ENCODE measurements at regions not wholly inside any gene's neighbourhood (a gene's known extent, or its start where the extent isn't known, plus 50 kb on each side); places are given as distances from the start of the nearest gene placed in this dataset.

DNA sequence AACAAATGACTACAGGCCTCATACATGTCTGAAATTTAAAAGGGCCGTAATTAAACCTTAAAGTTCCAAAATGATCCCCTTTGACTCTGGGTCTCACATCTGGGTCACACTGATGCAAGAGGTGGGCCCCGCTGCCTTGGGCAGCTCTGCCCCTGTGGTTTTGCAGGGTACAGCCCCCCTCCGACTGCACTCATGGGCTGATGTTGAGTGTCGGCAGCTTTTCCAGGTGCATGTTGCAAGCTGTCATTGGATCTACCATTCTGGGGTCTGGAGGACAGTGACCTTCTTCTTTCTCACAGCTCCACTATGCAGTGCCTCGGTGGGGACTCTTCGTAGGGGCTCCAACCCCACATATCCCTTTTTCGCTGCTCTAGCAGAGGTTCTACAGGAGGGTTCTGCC, 1537.9 kb downstream of the PCDH18 start:
- no peak overlapping the region for H3K4me3 ChIP-seq (ENCODE audit: low read depth, low read length, poor library complexity, severe bottlenecking)
- no peak for DNase-seq (ENCODE audit: low spot score)
- intact Hi-C loops (cut with micrococcal nuclease; ENCODE audit: unreplicated experiment): no loop called here
- BruUV-seq (replicated peaks): no TSS peak
- no peak for TF ChIP-seq EZH2 (IDR thresholded peaks at IDR 0.05; ENCODE audit: borderline replicate concordance, low read depth, low read length, poor library complexity, severe bottlenecking)
- TF ChIP-seq, protein P1, sequence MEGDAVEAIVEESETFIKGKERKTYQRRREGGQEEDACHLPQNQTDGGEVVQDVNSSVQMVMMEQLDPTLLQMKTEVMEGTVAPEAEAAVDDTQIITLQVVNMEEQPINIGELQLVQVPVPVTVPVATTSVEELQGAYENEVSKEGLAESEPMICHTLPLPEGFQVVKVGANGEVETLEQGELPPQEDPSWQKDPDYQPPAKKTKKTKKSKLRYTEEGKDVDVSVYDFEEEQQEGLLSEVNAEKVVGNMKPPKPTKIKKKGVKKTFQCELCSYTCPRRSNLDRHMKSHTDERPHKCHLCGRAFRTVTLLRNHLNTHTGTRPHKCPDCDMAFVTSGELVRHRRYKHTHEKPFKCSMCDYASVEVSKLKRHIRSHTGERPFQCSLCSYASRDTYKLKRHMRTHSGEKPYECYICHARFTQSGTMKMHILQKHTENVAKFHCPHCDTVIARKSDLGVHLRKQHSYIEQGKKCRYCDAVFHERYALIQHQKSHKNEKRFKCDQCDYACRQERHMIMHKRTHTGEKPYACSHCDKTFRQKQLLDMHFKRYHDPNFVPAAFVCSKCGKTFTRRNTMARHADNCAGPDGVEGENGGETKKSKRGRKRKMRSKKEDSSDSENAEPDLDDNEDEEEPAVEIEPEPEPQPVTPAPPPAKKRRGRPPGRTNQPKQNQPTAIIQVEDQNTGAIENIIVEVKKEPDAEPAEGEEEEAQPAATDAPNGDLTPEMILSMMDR (conservative IDR thresholded peaks at IDR 0.05; ENCODE audit: low read depth, low read length): no peak
- POLR2A ChIA-PET (ENCODE audit: low non-redundant PET): no interaction called here
- H3K36me3 ChIP-seq (ENCODE audit: insufficient read depth, low read length, poor library complexity, severe bottlenecking): no peaks in the 10 kb centered on the region
- no peak overlapping the region for H3K27ac ChIP-seq (ENCODE audit: low read depth, low read length, poor library complexity, severe bottlenecking)
- CTCF ChIA-PET: no interaction called here
- H3K9me3 ChIP-seq (ENCODE audit: low read depth, low read length, poor library complexity, severe bottlenecking): no peaks in the 10 kb centered on the region
- no peaks in the 10 kb centered on the region for H3K27me3 ChIP-seq (replicated peaks; ENCODE audit: insufficient read depth, low read depth, low read length, poor library complexity)
- no peaks in the 10 kb centered on the region for H3K4me1 ChIP-seq (ENCODE audit: insufficient read depth, low read length, poor library complexity, severe bottlenecking)

DNA sequence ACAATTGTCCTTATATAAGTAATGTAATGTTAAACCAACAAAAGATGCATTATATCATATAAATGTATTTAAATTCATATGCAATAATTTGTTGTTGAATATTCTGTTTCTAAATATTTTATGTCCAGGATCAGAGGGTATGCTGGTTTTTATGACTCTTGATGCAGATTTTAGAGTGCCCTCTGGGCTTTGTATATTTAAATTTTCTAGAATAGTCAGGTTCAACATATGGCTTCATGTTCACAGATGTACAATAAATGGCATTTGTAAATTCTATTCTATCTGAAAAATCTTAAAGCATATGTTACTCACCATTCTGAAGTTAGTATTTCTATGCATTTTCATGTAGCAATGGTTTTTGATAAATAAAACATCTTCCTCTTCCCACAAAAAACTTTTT, 1555.4 kb downstream of the PCDH18 start:
- no peaks in the 10 kb centered on the region for H3K4me1 ChIP-seq (ENCODE audit: insufficient read depth, low read length, poor library complexity, severe bottlenecking)
- CTCF ChIA-PET: no interaction called here
- intact Hi-C loops (cut with micrococcal nuclease; ENCODE audit: unreplicated experiment): no loop called here

DNA sequence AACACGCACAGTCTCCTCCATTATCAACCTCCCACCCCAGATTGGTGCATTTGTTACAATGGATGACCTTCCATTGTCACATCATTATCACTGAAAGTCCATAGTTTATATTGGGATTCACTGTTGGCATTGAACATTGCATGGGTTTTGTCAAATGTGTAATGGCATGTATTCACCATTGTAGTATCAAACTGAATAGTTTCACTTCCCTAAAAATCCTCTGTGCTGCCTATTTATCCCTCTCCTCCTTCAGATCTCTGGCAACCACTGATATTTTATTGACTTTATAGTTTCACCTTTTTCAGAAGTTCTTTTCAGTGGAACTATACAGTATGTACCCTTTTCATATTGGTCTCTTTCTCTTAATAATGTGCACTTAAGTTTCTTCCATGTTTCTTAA, 1565.4 kb downstream of the PCDH18 start:
- ChIA-PET CTCF (no interaction called here), POLR2A (ENCODE audit: low non-redundant PET) (no interaction called here)
- Histone ChIP-seq H3K4me3 (ENCODE audit: low read depth, low read length, poor library complexity, severe bottlenecking) (no peak overlapping the region), H3K36me3 (ENCODE audit: insufficient read depth, low read length, poor library complexity, severe bottlenecking) (no peaks in the 10 kb centered on the region), H3K4me1 (ENCODE audit: insufficient read depth, low read length, poor library complexity, severe bottlenecking) (no peaks in the 10 kb centered on the region), H3K27ac (ENCODE audit: low read depth, low read length, poor library complexity, severe bottlenecking) (no peak overlapping the region), H3K27me3 (replicated peaks; ENCODE audit: insufficient read depth, low read depth, low read length, poor library complexity) (no peaks in the 10 kb centered on the region), H3K9me3 (ENCODE audit: low read depth, low read length, poor library complexity, severe bottlenecking) (no peaks in the 10 kb centered on the region)
- DNase-seq (ENCODE audit: low spot score): no peak
- TF ChIP-seq EZH2 (IDR thresholded peaks at IDR 0.05; ENCODE audit: borderline replicate concordance, low read depth, low read length, poor library complexity, severe bottlenecking): no peak
- TF ChIP-seq, protein P1 (conservative IDR thresholded peaks at IDR 0.05; ENCODE audit: low read depth, low read length): no peak
- BruUV-seq (replicated peaks): no TSS peak
- intact Hi-C loops (cut with micrococcal nuclease; ENCODE audit: unreplicated experiment): no loop called here

More for the DNA sequence above, 1555.4 kb downstream of the PCDH18 start:
- POLR2A ChIA-PET (ENCODE audit: low non-redundant PET): no interaction called here
- Histone ChIP-seq H3K27me3 (replicated peaks; ENCODE audit: insufficient read depth, low read depth, low read length, poor library complexity) (no peaks in the 10 kb centered on the region), H3K27ac (ENCODE audit: low read depth, low read length, poor library complexity, severe bottlenecking) (no peak overlapping the region), H3K4me3 (ENCODE audit: low read depth, low read length, poor library complexity, severe bottlenecking) (no peak overlapping the region), H3K9me3 (ENCODE audit: low read depth, low read length, poor library complexity, severe bottlenecking) (no peaks in the 10 kb centered on the region), H3K36me3 (ENCODE audit: insufficient read depth, low read length, poor library complexity, severe bottlenecking) (no peaks in the 10 kb centered on the region)
- TF ChIP-seq EZH2 (IDR thresholded peaks at IDR 0.05; ENCODE audit: borderline replicate concordance, low read depth, low read length, poor library complexity, severe bottlenecking): no peak
- TF ChIP-seq, protein P1 (conservative IDR thresholded peaks at IDR 0.05; ENCODE audit: low read depth, low read length): no peak
- BruUV-seq (replicated peaks): no TSS peak
- no peak for DNase-seq (ENCODE audit: low spot score)

Data from A673 (cell line).